Pancreas (tissue), 10 donors: ENCODE measurements at regions not wholly inside any gene's neighbourhood (a gene's known extent, or its start where the extent isn't known, plus 50 kb on each side); places are given as distances from the start of the nearest gene placed in this dataset.

ENCODE experiments used
- ATAC-seq, 4 donors: fragments of 200-7000 bp; cut with Tn5 transposase; one replicate each; pipeline versions ENCODE4 v1.8.0 to v1.9.1; 2020; ENCODE audit warnings: mild to moderate bottlenecking in 4 of 4, moderate library complexity in 4 of 4
- DNase-seq, 6 donors: peaks; one replicate each; pipeline ENCODE4 v3.0.0-alpha.2; 2020
- FAIRE-seq: peaks from 2 replicates; lab custom pipeline; 2012; peaks lifted over from hg19 to GRCh38; lab: Jason Lieb, UNC
- H3K27ac ChIP-seq, 4 donors: fragments of 200-600 bp; sonication (generic); 1 replicate in 3 of 4; 2 replicates in 1 of 4; pipeline versions ENCODE4 v1.5.0 to v1.8.0; 2020
- H3K27me3 ChIP-seq, 4 donors: fragments of 200-600 bp; one replicate each; pipeline ENCODE4 v1.8.0; 2021
- H3K36me3 ChIP-seq, 3 donors: fragments of 200-600 bp; sonication (generic) in 1 of 3; one replicate each; pipeline versions ENCODE4 v1.5.0 to v1.8.0; 2020 to 2021
- H3K4me1 ChIP-seq, 3 donors: fragments of 200-600 bp; one replicate each; pipeline ENCODE4 v1.8.0; 2021
- H3K4me3 ChIP-seq, 4 donors: fragments of 200-600 bp; sonication (generic) in 2 of 4; one replicate each; pipeline versions ENCODE4 v1.5.0 to v1.8.0; 2020 to 2021
- H3K9me3 ChIP-seq, 4 donors: fragments of 200-600 bp; one replicate each; pipeline ENCODE4 v1.8.0; 2021
- CTCF ChIP-seq, 4 donors: fragments of 200-600 bp; sonication (generic) in 3 of 4; IDR thresholded peaks; one replicate each; pipeline versions ENCODE4 v1.5.0 to v1.8.0; 2021; ENCODE audit warnings: antibody characterized with exemption in 4 of 4
- WGBS, 2 donors: extraction: QIAGEN DNeasy Blood & Tissue Kit; methylation state at CpG; one replicate each; pipeline ENCODE4 v1.1.7; 2013; 5-methylcytosine and 5-hydroxymethylcytosine counted together
- intact Hi-C, 3 donors: fragments of 100-400 bp; cut with DNase I; formaldehyde crosslinking; loops; one replicate each; pipeline versions ENCODE4 v1.11.1 to v1.14.2; 2022
- donor health status: healthy with polysubstance abuse.
- donor health status: DM: no; HTN: no; CAD: no; lungs with moderate emphysema.
- donor health status: DM: no; HTN: no; CAD: no.
- donor health status: control.
- donor health status: control.
- donor health status: Bipolar disorder and iron deficiency.
- donor health status: DM: yes; HTN: yes; CAD: no.
- donor health status: DM: no; HTN: no; CAD: no.
- donor health status: DM: no; HTN: no; CAD: no.
- donor health status: DM: yes; HTN: yes; CAD: no.

DNA sequence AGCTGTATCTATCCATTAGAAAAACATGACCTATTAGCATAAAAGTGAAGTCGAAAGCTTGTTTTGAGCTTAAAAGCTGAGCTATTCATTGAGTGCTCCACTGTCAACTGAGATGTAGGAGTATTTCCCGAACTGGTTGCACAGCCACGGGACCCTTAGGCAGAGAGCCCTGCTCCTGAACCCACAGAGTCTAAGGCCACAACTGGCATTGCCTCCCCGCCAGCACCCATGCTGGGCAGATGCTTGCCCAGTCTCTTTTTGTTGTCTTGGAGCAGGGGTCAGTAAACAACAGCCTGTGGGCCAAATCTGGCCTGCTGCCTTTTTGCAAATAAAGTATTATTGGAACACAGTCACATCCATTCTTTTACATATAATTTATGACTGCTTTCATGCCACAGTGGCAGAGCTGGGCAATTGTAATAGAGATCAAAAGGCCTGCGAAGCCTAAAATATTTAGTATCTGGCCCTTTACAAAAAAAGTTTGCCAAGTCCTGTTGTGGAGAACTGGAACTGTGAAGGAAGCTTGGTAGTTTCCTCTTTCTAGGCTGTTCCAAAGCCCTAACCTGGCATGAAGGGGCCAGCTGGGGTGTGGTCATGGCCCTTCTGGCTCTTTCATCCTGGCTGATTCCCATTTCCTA lies 58.4 kb upstream of the WAPL start:
- no peaks in the 10 kb centered on the region for H3K9me3 ChIP-seq
- no peak for TF ChIP-seq CTCF (IDR thresholded peaks at IDR 0.05)
- H3K4me1 ChIP-seq, result peaks cover 0 to 4% (median 0%) of the 10 kb centered on the region in 3 donors
- no peaks in the 10 kb centered on the region for H3K36me3 ChIP-seq
- no peak overlapping the region for H3K4me3 ChIP-seq
- WGBS, 2 donors, result 91 to 93% methylated on average over 5 of the region's 5 CpGs
- H3K27ac ChIP-seq, result no peak overlapping the region
- FAIRE-seq, result no peak
- no peak for DNase-seq
- ATAC-seq, result no peak
- intact Hi-C loops, result no loop called here
- H3K27me3 ChIP-seq, result no peaks in the 10 kb centered on the region

- H3K27me3 ChIP-seq, result no peaks in the 10 kb centered on the region
- H3K27ac ChIP-seq, result no peak overlapping the region
- intact Hi-C loops, result no loop called here
- no peak for TF ChIP-seq CTCF (IDR thresholded peaks at IDR 0.05)
- ATAC-seq (no peak), DNase-seq (no peak), FAIRE-seq (no peak)
- H3K9me3 ChIP-seq, result no peaks in the 10 kb centered on the region
- no peak overlapping the region for H3K4me3 ChIP-seq
- peaks cover 0 to 4% (median 0%) of the 10 kb centered on the region in 3 donors for H3K4me1 ChIP-seq
- H3K36me3 ChIP-seq, result no peaks in the 10 kb centered on the region
- WGBS, 2 donors, result 67 to 72% methylated on average over 1 of the region's 1 CpG
Observed at GRCh38 chr10:86580521-86580891, 58.9 kb upstream of the WAPL start.

DNA sequence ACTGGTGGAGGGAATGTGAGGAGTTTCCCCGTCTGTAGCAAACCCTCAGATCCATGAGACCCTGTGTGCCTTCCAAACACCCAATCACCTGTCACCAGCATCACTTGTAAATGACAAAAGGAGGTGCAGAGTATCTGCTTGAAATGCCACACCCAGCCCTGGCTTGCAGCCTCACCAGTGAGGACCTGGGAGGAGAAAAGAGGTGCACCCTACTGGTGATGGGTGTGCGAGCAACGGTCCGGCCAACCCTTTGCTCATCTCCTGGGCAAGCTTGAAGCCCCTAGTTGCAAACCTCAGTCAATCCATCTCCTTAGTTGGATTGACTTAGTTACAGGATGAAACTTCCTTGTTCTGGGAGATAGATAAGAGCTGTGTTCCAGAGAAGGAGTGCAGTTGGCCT lies 62.4 kb upstream of the WAPL start:
- no peaks in the 10 kb centered on the region for H3K27me3 ChIP-seq
- 75 to 78% methylated on average over 4 of the region's 4 CpGs for WGBS, 2 donors
- DNase-seq, result no peak
- TF ChIP-seq CTCF (IDR thresholded peaks at IDR 0.05), result no peak
- no peaks in the 10 kb centered on the region for H3K4me1 ChIP-seq
- no peak overlapping the region for H3K27ac ChIP-seq
- ATAC-seq, result no peak
- no peak overlapping the region for H3K4me3 ChIP-seq
- intact Hi-C loops, result no loop called here
- H3K9me3 ChIP-seq, result no peaks in the 10 kb centered on the region
- no peaks in the 10 kb centered on the region for H3K36me3 ChIP-seq
- no peak for FAIRE-seq

- Histone ChIP-seq H3K4me1 (no peaks in the 10 kb centered on the region), H3K36me3 (no peaks in the 10 kb centered on the region), H3K27ac (no peak overlapping the region), H3K27me3 (no peaks in the 10 kb centered on the region), H3K4me3 (no peak overlapping the region), H3K9me3 (no peaks in the 10 kb centered on the region)
- peak; percentile 59 to 85 (median 75) for DNase-seq
- FAIRE-seq, result no peak
- intact Hi-C loops, result loop anchor here in 1 of 3 donors (5.0 kb wide), 1 partner anchor 193 kb away; no protein-coding TSS in a partner anchor
- peak; percentile 92 to 99 (median 96) for TF ChIP-seq CTCF (IDR thresholded peaks at IDR 0.05)
- WGBS, 2 donors, result 40 to 43% methylated on average over 13 of the region's 13 CpGs
- ATAC-seq, result peak; percentile 97 to 99 (median 98)
Observed at GRCh38 chr10:86585037-86585929, 63.7 kb upstream of the WAPL start.
